ENCODE measurements at regions not wholly inside any gene's neighbourhood (a gene's known extent, or its start where the extent isn't known, plus 50 kb on each side); places are given as distances from the start of the nearest gene placed in this dataset.

GRCh38 chr10:20627946-20628507 lies 269.1 kb downstream of the NEBL start:
- H3K36me3 ChIP-seq (ENCODE audit: control insufficient read depth, insufficient read depth, low read length), result no peaks in the 10 kb centered on the region
- no peak overlapping the region for H3K4me3 ChIP-seq (ENCODE audit: low read depth, low read length)
- no peak overlapping the region for H3K9ac ChIP-seq
- no peaks in the 10 kb centered on the region for H3K9me3 ChIP-seq (ENCODE audit: control insufficient read depth, low read length)
- H3K4me1 ChIP-seq, result no peaks in the 10 kb centered on the region
- no peaks in the 10 kb centered on the region for H3K27me3 ChIP-seq (ENCODE audit: control insufficient read depth, insufficient read depth, low read length)
- H2AFZ ChIP-seq, result no peak overlapping the region
- H3K27ac ChIP-seq, result no peak overlapping the region
- H3K79me2 ChIP-seq, result no peaks in the 10 kb centered on the region
- H3K4me2 ChIP-seq (ENCODE audit: low read length), result no peak overlapping the region
- no peak for TF ChIP-seq CTCF (IDR thresholded peaks at IDR 0.05)

- Histone ChIP-seq H3K79me2 (no peaks in the 10 kb centered on the region), H3K36me3 (ENCODE audit: control insufficient read depth, insufficient read depth, low read length) (no peaks in the 10 kb centered on the region), H2AFZ (no peak overlapping the region), H3K4me2 (ENCODE audit: low read length) (no peak overlapping the region), H3K27ac (no peak overlapping the region), H3K9ac (no peak overlapping the region), H3K27me3 (ENCODE audit: control insufficient read depth, insufficient read depth, low read length) (no peaks in the 10 kb centered on the region), H3K9me3 (ENCODE audit: control insufficient read depth, low read length) (no peaks in the 10 kb centered on the region), H3K4me3 (ENCODE audit: low read depth, low read length) (no peak overlapping the region), H3K4me1 (no peaks in the 10 kb centered on the region)
- no peak for TF ChIP-seq CTCF (IDR thresholded peaks at IDR 0.05)
Measured at GRCh38 chr10:20627087-20627486, 270.0 kb downstream of the NEBL start.

GRCh38 chr10:20625868-20626267 lies 271.2 kb downstream of the NEBL start:
- H3K9me3 ChIP-seq (ENCODE audit: control insufficient read depth, low read length), result no peaks in the 10 kb centered on the region
- H3K9ac ChIP-seq, result no peak overlapping the region
- H3K27me3 ChIP-seq (ENCODE audit: control insufficient read depth, insufficient read depth, low read length), result no peaks in the 10 kb centered on the region
- no peak overlapping the region for H2AFZ ChIP-seq
- H3K4me3 ChIP-seq (ENCODE audit: low read depth, low read length), result no peak overlapping the region
- no peaks in the 10 kb centered on the region for H3K4me1 ChIP-seq
- H3K36me3 ChIP-seq (ENCODE audit: control insufficient read depth, insufficient read depth, low read length), result no peaks in the 10 kb centered on the region
- no peak overlapping the region for H3K27ac ChIP-seq
- no peak for TF ChIP-seq CTCF (IDR thresholded peaks at IDR 0.05)
- H3K79me2 ChIP-seq, result no peaks in the 10 kb centered on the region
- no peak overlapping the region for H3K4me2 ChIP-seq (ENCODE audit: low read length)

- no peaks in the 10 kb centered on the region for H3K4me1 ChIP-seq
- no peak for TF ChIP-seq CTCF (IDR thresholded peaks at IDR 0.05)
- no peaks in the 10 kb centered on the region for H3K9me3 ChIP-seq (ENCODE audit: control insufficient read depth, low read length)
- H3K4me2 ChIP-seq (ENCODE audit: low read length), result no peak overlapping the region
- no peaks in the 10 kb centered on the region for H3K79me2 ChIP-seq
- no peak overlapping the region for H3K27ac ChIP-seq
- H3K9ac ChIP-seq, result no peak overlapping the region
- H3K4me3 ChIP-seq (ENCODE audit: low read depth, low read length), result no peak overlapping the region
- H3K27me3 ChIP-seq (ENCODE audit: control insufficient read depth, insufficient read depth, low read length), result no peaks in the 10 kb centered on the region
- H2AFZ ChIP-seq, result no peak overlapping the region
- H3K36me3 ChIP-seq (ENCODE audit: control insufficient read depth, insufficient read depth, low read length), result no peaks in the 10 kb centered on the region
Measured at GRCh38 chr10:20624642-20625041, 272.5 kb downstream of the NEBL start.

- H3K27ac ChIP-seq, result no peak overlapping the region
- no peak for TF ChIP-seq CTCF (IDR thresholded peaks at IDR 0.05)
- H3K9me3 ChIP-seq (ENCODE audit: control insufficient read depth, low read length), result no peaks in the 10 kb centered on the region
- no peaks in the 10 kb centered on the region for H3K27me3 ChIP-seq (ENCODE audit: control insufficient read depth, insufficient read depth, low read length)
- H3K4me2 ChIP-seq (ENCODE audit: low read length), result no peak overlapping the region
- H3K4me1 ChIP-seq, result no peaks in the 10 kb centered on the region
- H3K4me3 ChIP-seq (ENCODE audit: low read depth, low read length), result no peak overlapping the region
- no peak overlapping the region for H3K9ac ChIP-seq
- no peaks in the 10 kb centered on the region for H3K79me2 ChIP-seq
- H3K36me3 ChIP-seq (ENCODE audit: control insufficient read depth, insufficient read depth, low read length), result no peaks in the 10 kb centered on the region
- no peak overlapping the region for H2AFZ ChIP-seq
Measured at GRCh38 chr10:20623546-20623945, 273.6 kb downstream of the NEBL start.
